HG03025 (cell line): ENCODE measurements at regions not wholly inside any gene's neighbourhood (a gene's known extent, or its start where the extent isn't known, plus 50 kb on each side); places are given as distances from the start of the nearest gene placed in this dataset.
"Not testable (repeated sequence)": the region's sequence is repeated elsewhere in the genome, so short reads cannot be mapped to it uniquely, and the experiment has no call there.

Source experiments
- ATAC-seq: cut with Tn5 transposase; IDR thresholded peaks from one replicate; pipeline ENCODE4 v1.9.1; 2021; ENCODE audit warnings: mild to moderate bottlenecking, moderate library complexity; ENCODE audit not compliant: unreplicated experiment, low FRiP score

GRCh38 chr17:70369391-70369790, 200.1 kb downstream of the KCNJ2 start:
- ATAC-seq, result no peak

GRCh38 chr17:70370816-70371215, 201.5 kb downstream of the KCNJ2 start:
- no peak for ATAC-seq

- ATAC-seq, result no peak
These were observed 204.0 kb downstream of the KCNJ2 start for GRCh38 chr17:70373369-70373768.

GRCh38 chr17:70374496-70374895, 205.2 kb downstream of the KCNJ2 start:
- no peak for ATAC-seq

- no peak for ATAC-seq
These were observed 206.1 kb downstream of the KCNJ2 start for GRCh38 chr17:70375406-70375805.

GRCh38 chr17:70375813-70376770, 206.8 kb downstream of the KCNJ2 start:
- ATAC-seq, result no peak

GRCh38 chr17:70377654-70378053, 208.3 kb downstream of the KCNJ2 start:
- ATAC-seq, result no peak

GRCh38 chr17:70378076-70378475, 208.7 kb downstream of the KCNJ2 start:
- ATAC-seq, result no peak

- no peak for ATAC-seq
These were observed 210.6 kb downstream of the KCNJ2 start for GRCh38 chr17:70379945-70380344.

GRCh38 chr17:70381916-70382315, 212.6 kb downstream of the KCNJ2 start:
- ATAC-seq, result not testable (repeated sequence)

GRCh38 chr17:70388326-70388725, 219.0 kb downstream of the KCNJ2 start:
- ATAC-seq, result no peak

GRCh38 chr17:70389232-70389757, 220.0 kb downstream of the KCNJ2 start:
- ATAC-seq, result not testable (repeated sequence)

- ATAC-seq, result no peak
These were observed 220.7 kb downstream of the KCNJ2 start for GRCh38 chr17:70390049-70390448.

- ATAC-seq, result no peak
These were observed 225.3 kb downstream of the KCNJ2 start for GRCh38 chr17:70394473-70395232.

GRCh38 chr17:70405492-70406220, 236.3 kb downstream of the KCNJ2 start:
- no peak for ATAC-seq

- ATAC-seq, result no peak
These were observed 238.2 kb downstream of the KCNJ2 start for GRCh38 chr17:70407506-70407905.

- ATAC-seq, result no peak
These were observed 239.4 kb downstream of the KCNJ2 start for GRCh38 chr17:70408768-70409167.

- ATAC-seq, result no peak
These were observed 245.0 kb downstream of the KCNJ2 start for GRCh38 chr17:70414300-70414699.

- ATAC-seq, result no peak
These were observed 251.6 kb downstream of the KCNJ2 start for GRCh38 chr17:70420861-70421445.

GRCh38 chr17:70422862-70423261, 253.5 kb downstream of the KCNJ2 start:
- no peak for ATAC-seq
